Neural progenitor cell (in vitro differentiated cells): ENCODE measurements at regions not wholly inside any gene's neighbourhood (a gene's known extent, or its start where the extent isn't known, plus 50 kb on each side); places are given as distances from the start of the nearest gene placed in this dataset.
A peak's percentile ranks its signal among the peaks of the same experiment; 100 is the strongest.

ENCODE experiments used
- DNase-seq: peaks from one replicate; pipeline ENCODE4 v3.0.0-alpha.2; 2016; ENCODE audit warnings: low spot score
- H2AFZ ChIP-seq: fragments of 200-600 bp; sonication (generic); replicated peaks from 2 replicates; pipeline ENCODE4 v1.6.1; 2016; ENCODE audit warnings: antibody characterized with exemption
- H3F3A ChIP-seq: fragments of 200-600 bp; sonication (generic); 2 replicates; pipeline ENCODE4 v1.6.1; 2016; ENCODE audit warnings: antibody characterized with exemption, low read depth
- H3K27ac ChIP-seq: fragments of 200-600 bp; sonication (generic); 2 replicates; pipeline ENCODE4 v1.5.1; 2016; ENCODE audit warnings: mild to moderate bottlenecking
- H3K27me3 ChIP-seq: fragments of 200-600 bp; sonication (generic); 2 replicates; pipeline ENCODE4 v1.6.1; 2016; ENCODE audit warnings: mild to moderate bottlenecking, moderate library complexity
- H3K36me3 ChIP-seq: fragments of 200-600 bp; sonication (generic); 2 replicates; pipeline ENCODE4 v1.5.1; 2016
- H3K4me1 ChIP-seq: fragments of 200-600 bp; sonication (generic); 2 replicates; pipeline ENCODE4 v1.6.1; 2016; ENCODE audit warnings: mixed run types
- H3K4me2 ChIP-seq: fragments of 200-600 bp; sonication (generic); 2 replicates; pipeline ENCODE4 v1.6.1; 2016
- H3K4me3 ChIP-seq: fragments of 200-600 bp; sonication (generic); 2 replicates; pipeline ENCODE4 v1.5.1; 2016
- H3K79me2 ChIP-seq: fragments of 200-600 bp; sonication (generic); 2 replicates; pipeline ENCODE4 v1.6.1; 2016; ENCODE audit warnings: low read depth
- H3K9ac ChIP-seq: fragments of 200-600 bp; sonication (generic); 2 replicates; pipeline ENCODE4 v1.6.1; 2016
- H3K9me3 ChIP-seq: fragments of 200-600 bp; sonication (generic); 2 replicates; pipeline ENCODE4 v1.5.1; 2016; ENCODE audit warnings: low read depth
- H4K20me1 ChIP-seq: fragments of 200-600 bp; sonication (generic); 2 replicates; pipeline ENCODE4 v1.6.1; 2016; ENCODE audit warnings: low read depth
- H3K27ac Mint-ChIP-seq: 3 replicates; pipeline ENCODE4 v1.8.0; 2021; ENCODE audit warnings: mixed read lengths
- H3K27me3 Mint-ChIP-seq: 2 replicates; pipeline ENCODE4 v1.8.0; 2022; ENCODE audit warnings: low read depth, mild to moderate bottlenecking, inconsistent platforms, moderate library complexity, mixed read lengths; ENCODE audit not compliant: insufficient read depth
- H3K36me3 Mint-ChIP-seq: 3 replicates; pipeline ENCODE4 v1.8.0; 2021; ENCODE audit warnings: mixed read lengths
- H3K4me1 Mint-ChIP-seq: 3 replicates; pipeline ENCODE4 v1.8.0; 2021; ENCODE audit warnings: mixed read lengths
- H3K4me3 Mint-ChIP-seq: 3 replicates; pipeline ENCODE4 v1.8.0; 2021; ENCODE audit warnings: mild to moderate bottlenecking, moderate library complexity, mixed read lengths
- H3K9me3 Mint-ChIP-seq: 3 replicates; pipeline ENCODE4 v1.8.0; 2020; ENCODE audit warnings: mixed read lengths
- CTCF ChIP-seq: fragments of 200-600 bp; sonication (generic); IDR thresholded peaks from 2 replicates; pipeline ENCODE4 v1.5.1; 2017; ENCODE audit warnings: antibody characterized with exemption, mild to moderate bottlenecking
- EZH2 ChIP-seq: fragments of 200-600 bp; sonication (generic); IDR thresholded peaks from 2 replicates; pipeline ENCODE4 v1.6.1; 2017; ENCODE audit warnings: antibody characterized with exemption, mild to moderate bottlenecking, moderate library complexity
- EZH2phosphoT487 ChIP-seq: fragments of 200-600 bp; sonication (generic); IDR thresholded peaks from 2 replicates; pipeline ENCODE4 v1.6.1; 2017; ENCODE audit warnings: antibody characterized with exemption

GRCh38 chr14:41397926-41398325, 208.8 kb upstream of the LRFN5 start:
- no peaks in the 10 kb centered on the region for H3K79me2 ChIP-seq
- no peak overlapping the region for H2AFZ ChIP-seq
- H3F3A ChIP-seq: peaks cover 10% of the 10 kb centered on the region
- peak overlapping the region; percentile 51 for H3K4me2 ChIP-seq
- peaks cover 24% of the 10 kb centered on the region for H3K4me1 ChIP-seq
- H3K36me3 Mint-ChIP-seq: no peaks in the 10 kb centered on the region
- no peak overlapping the region for H3K9ac ChIP-seq
- no peak overlapping the region for H3K4me3 Mint-ChIP-seq
- TF ChIP-seq CTCF (no peak), EZH2phosphoT487 (peak; percentile 36), EZH2 (no peak)
- no peak overlapping the region for H3K27ac Mint-ChIP-seq
- no peaks in the 10 kb centered on the region for H3K4me1 Mint-ChIP-seq
- H3K9me3 Mint-ChIP-seq: no peaks in the 10 kb centered on the region
- DNase-seq: peak; percentile 31
- H3K4me3 ChIP-seq: peak overlapping the region; percentile 1
- H3K36me3 ChIP-seq: no peaks in the 10 kb centered on the region
- peak overlapping the region; percentile 47 for H3K27ac ChIP-seq
- peaks cover 2% of the 10 kb centered on the region for H3K27me3 Mint-ChIP-seq
- H3K9me3 ChIP-seq: no peaks in the 10 kb centered on the region
- H4K20me1 ChIP-seq: no peaks in the 10 kb centered on the region
- no peaks in the 10 kb centered on the region for H3K27me3 ChIP-seq

- H3K4me1 Mint-ChIP-seq: no peaks in the 10 kb centered on the region
- TF ChIP-seq CTCF (no peak), EZH2 (no peak), EZH2phosphoT487 (no peak)
These were observed 213.2 kb upstream of the LRFN5 start for GRCh38 chr14:41393512-41393911.

GRCh38 chr14:41392226-41392625, 214.4 kb upstream of the LRFN5 start:
- no peak overlapping the region for H2AFZ ChIP-seq
- no peak for TF ChIP-seq EZH2
- no peak for TF ChIP-seq CTCF
- TF ChIP-seq EZH2phosphoT487: no peak

More at GRCh38 chr14:41393512-41393911, 213.2 kb upstream of the LRFN5 start:
- H3K9me3 ChIP-seq: no peaks in the 10 kb centered on the region
- H2AFZ ChIP-seq: no peak overlapping the region
- no peak overlapping the region for H3K4me2 ChIP-seq
- no peaks in the 10 kb centered on the region for H3K27me3 ChIP-seq
- no peaks in the 10 kb centered on the region for H3K36me3 ChIP-seq
- H3K9me3 Mint-ChIP-seq: no peaks in the 10 kb centered on the region
- no peak overlapping the region for H3K9ac ChIP-seq
- no peak overlapping the region for H3K4me3 Mint-ChIP-seq
- H3K4me3 ChIP-seq: no peak overlapping the region
- peaks cover 12% of the 10 kb centered on the region for H3K4me1 ChIP-seq
- no peaks in the 10 kb centered on the region for H3K36me3 Mint-ChIP-seq
- no peaks in the 10 kb centered on the region for H4K20me1 ChIP-seq
- H3F3A ChIP-seq: peaks cover 7% of the 10 kb centered on the region
- H3K79me2 ChIP-seq: no peaks in the 10 kb centered on the region
- no peak overlapping the region for H3K27ac Mint-ChIP-seq
- H3K27ac ChIP-seq: no peak overlapping the region
- no peaks in the 10 kb centered on the region for H3K27me3 Mint-ChIP-seq
- DNase-seq: no peak

More at GRCh38 chr14:41392226-41392625, 214.4 kb upstream of the LRFN5 start:
- Histone ChIP-seq H3K9me3 (no peaks in the 10 kb centered on the region), H3K27ac (no peak overlapping the region), H3K79me2 (no peaks in the 10 kb centered on the region), H4K20me1 (no peaks in the 10 kb centered on the region), H3K36me3 (no peaks in the 10 kb centered on the region), H3K4me2 (no peak overlapping the region), H3K27me3 (no peaks in the 10 kb centered on the region), H3K4me1 (no peaks in the 10 kb centered on the region), H3K9ac (no peak overlapping the region), H3K4me3 (no peak overlapping the region), H3F3A (no peaks in the 10 kb centered on the region)
- Mint-ChIP-seq H3K27ac (no peak overlapping the region), H3K4me3 (no peak overlapping the region), H3K4me1 (no peaks in the 10 kb centered on the region), H3K36me3 (no peaks in the 10 kb centered on the region), H3K27me3 (no peaks in the 10 kb centered on the region), H3K9me3 (no peaks in the 10 kb centered on the region)
- no peak for DNase-seq
